Adrenal gland (tissue), 5 donors: ENCODE measurements at regions not wholly inside any gene's neighbourhood (a gene's known extent, or its start where the extent isn't known, plus 50 kb on each side); places are given as distances from the start of the nearest gene placed in this dataset.

Source experiments
- CTCF ChIP-seq, 6 experiments: fragments of 450-650 bp in 4 of 6; fragments of 200-600 bp in 2 of 6; sonication (generic) in 1 of 6; IDR thresholded peaks; 1 replicate in 5 of 6; 2 replicates in 1 of 6; pipeline versions ENCODE4 v1.5.1 to v1.8.0; 2016 to 2021; ENCODE audit warnings: antibody characterized with exemption in 6 of 6, mild to moderate bottlenecking in 2 of 6, moderate library complexity in 1 of 6
- POLR2A ChIP-seq, 2 donors: fragments of 450-650 bp; IDR thresholded peaks; one replicate each; pipeline ENCODE4 v1.6.1; 2017; ENCODE audit warnings: antibody characterized with exemption in 2 of 2, mild to moderate bottlenecking in 2 of 2, moderate library complexity in 1 of 2
- donor health status: DM: no; HTN: no; CAD: no.

GRCh38 chr7:130821864-130822263, 87.9 kb upstream of the KLF14 start:
- no peak for TF ChIP-seq CTCF (IDR thresholded peaks at IDR 0.05)
- no peak for TF ChIP-seq POLR2A (IDR thresholded peaks at IDR 0.05)
